ENCODE measurements at regions not wholly inside any gene's neighbourhood (a gene's known extent, or its start where the extent isn't known, plus 50 kb on each side); places are given as distances from the start of the nearest gene placed in this dataset.

DNA sequence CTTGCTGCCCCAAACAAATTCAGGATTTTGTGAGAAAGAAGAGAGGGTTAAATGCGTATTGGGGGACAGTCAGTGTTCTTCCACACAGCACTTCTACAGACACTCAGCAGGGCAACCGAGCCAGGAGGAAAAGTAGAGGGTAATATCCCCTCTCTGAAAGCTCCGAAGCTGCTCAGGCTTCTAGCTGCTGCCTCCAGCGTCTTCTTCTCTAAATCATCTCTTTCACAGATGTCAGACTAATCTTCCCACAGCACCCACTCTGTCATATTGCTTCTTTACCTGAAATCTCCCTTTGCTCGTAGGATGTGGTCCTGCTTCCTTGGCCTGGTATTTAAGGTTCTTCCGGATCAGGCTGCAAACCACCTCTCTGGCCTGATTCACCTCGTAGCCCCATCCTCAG is 117.6 kb upstream of the HAAO start:
- Histone ChIP-seq H3K9ac (ENCODE audit: low read depth, low read length) (no peak overlapping the region), H3K27me3 (ENCODE audit: control insufficient read depth, insufficient read depth, low read length) (no peaks in the 10 kb centered on the region), H3K4me1 (ENCODE audit: control insufficient read depth, insufficient read depth, low read length) (peaks cover 23% of the 10 kb centered on the region), H3K9me3 (replicated peaks; ENCODE audit: low read length) (no peaks in the 10 kb centered on the region), H3K4me2 (ENCODE audit: low read length) (no peak overlapping the region), H3K36me3 (ENCODE audit: insufficient read depth, low read length) (no peaks in the 10 kb centered on the region), H3K4me3 (ENCODE audit: low read length) (no peak overlapping the region)

DNA sequence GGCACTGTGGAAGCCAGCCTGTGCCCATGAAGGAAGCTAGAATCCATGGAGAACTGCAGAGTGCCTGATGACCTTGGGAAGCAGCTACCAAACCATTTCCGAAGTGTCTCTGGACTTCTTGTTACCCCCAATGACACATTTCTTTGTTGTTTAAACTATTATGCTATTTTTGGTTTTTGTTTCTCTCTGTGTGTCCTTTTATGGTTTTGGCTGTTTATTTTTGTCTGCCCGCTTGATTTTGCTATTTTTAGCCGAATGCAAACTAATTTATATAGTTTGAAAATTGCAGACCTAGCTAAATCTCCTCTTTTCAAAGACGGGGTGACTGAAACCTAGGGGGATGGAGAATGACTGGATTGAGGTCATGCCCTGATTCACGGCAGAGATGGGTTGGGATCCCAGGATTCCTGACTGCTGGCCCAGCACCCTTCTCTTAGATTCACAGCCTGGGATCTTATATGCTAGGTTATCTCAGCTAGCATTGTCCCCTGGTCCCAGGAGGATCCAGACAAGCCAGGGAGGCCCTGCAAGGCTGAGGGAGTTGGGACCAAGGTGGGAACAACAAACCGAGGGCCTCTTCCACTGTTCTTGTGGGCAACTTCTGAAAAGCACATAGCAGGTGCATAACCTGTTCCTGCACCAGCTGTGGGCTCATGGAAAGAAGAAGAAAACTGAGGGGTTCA is 116.3 kb upstream of the HAAO start:
- Histone ChIP-seq H3K27me3 (ENCODE audit: control insufficient read depth, insufficient read depth, low read length) (no peaks in the 10 kb centered on the region), H3K9me3 (replicated peaks; ENCODE audit: low read length) (no peaks in the 10 kb centered on the region), H3K4me1 (ENCODE audit: control insufficient read depth, insufficient read depth, low read length) (peaks cover 23% of the 10 kb centered on the region), H3K36me3 (ENCODE audit: insufficient read depth, low read length) (no peaks in the 10 kb centered on the region), H3K4me3 (ENCODE audit: low read length) (no peak overlapping the region), H3K4me2 (ENCODE audit: low read length) (no peak overlapping the region), H3K9ac (ENCODE audit: low read depth, low read length) (no peak overlapping the region)

DNA sequence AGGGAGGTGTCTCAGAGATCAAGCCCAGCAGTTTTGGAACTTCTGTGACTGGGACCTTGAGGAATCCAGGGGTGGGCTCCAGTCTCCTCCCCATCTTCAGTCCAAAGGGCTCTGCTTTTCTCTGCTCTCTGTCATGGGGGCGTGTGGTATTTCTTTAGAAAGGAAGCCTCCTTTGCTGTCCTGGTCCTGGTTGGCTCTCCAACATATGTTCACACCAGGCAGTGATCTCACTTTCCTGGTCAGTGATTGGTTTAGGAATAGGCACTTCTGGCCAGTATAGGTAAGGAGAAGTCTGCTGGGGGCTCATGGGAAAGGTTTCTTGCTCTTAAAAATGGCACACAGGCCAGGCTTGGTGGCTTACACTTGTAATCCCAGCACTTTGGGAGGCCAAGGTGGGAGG is 115.5 kb upstream of the HAAO start:
- Histone ChIP-seq H3K4me2 (ENCODE audit: low read length) (no peak overlapping the region), H3K4me3 (ENCODE audit: low read length) (no peak overlapping the region), H3K36me3 (ENCODE audit: insufficient read depth, low read length) (no peaks in the 10 kb centered on the region), H3K9me3 (replicated peaks; ENCODE audit: low read length) (no peaks in the 10 kb centered on the region), H3K4me1 (ENCODE audit: control insufficient read depth, insufficient read depth, low read length) (peaks cover 23% of the 10 kb centered on the region), H3K9ac (ENCODE audit: low read depth, low read length) (no peak overlapping the region), H3K27me3 (ENCODE audit: control insufficient read depth, insufficient read depth, low read length) (no peaks in the 10 kb centered on the region)

DNA sequence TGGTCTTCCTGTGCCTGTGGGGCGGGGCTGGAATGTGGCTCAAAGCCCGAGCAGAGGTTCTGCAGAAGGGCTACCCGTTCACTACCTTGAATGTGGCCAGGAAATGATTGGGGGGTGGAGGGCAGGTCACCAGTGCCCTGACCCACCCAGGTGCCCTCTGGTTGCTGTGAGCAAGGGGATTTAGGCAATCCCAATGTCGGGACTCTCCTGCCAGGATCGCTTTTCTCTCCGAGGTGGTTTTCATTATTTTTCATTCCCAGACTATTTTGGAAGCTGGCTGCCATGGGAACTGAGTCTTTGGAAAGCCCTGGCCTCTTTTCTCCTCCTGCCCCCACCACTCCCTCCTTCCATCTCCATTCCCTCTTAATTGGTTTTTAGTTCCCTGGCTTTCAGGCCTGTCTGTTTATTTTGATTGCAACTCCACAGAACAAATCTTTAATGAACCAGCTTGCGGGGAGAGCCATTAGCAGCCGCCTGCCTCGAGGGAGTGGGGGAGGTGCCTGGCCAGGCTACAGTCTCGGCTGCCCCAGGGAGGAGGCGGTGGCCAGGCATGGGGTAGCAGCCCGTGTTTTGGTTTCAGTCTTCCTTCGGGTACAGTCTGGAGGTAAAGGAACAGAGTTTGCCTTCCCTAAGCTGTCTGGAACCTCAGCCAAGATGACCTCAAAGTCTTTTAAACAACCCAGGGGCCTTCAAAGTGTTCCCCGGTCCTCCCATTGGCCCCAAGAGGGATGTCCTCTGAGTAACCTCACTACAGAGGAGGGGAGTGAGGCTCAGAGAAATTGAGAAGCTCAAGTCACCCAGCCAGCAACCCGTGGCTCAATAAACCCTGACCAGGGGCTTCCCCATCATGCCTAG is 114.4 kb upstream of the HAAO start:
- Histone ChIP-seq H3K4me1 (ENCODE audit: control insufficient read depth, insufficient read depth, low read length) (peaks cover 23% of the 10 kb centered on the region), H3K36me3 (ENCODE audit: insufficient read depth, low read length) (no peaks in the 10 kb centered on the region), H3K27me3 (ENCODE audit: control insufficient read depth, insufficient read depth, low read length) (no peaks in the 10 kb centered on the region), H3K4me3 (ENCODE audit: low read length) (no peak overlapping the region), H3K9ac (ENCODE audit: low read depth, low read length) (peak overlapping the region; percentile 57), H3K4me2 (ENCODE audit: low read length) (peak overlapping the region; percentile 53), H3K9me3 (replicated peaks; ENCODE audit: low read length) (no peaks in the 10 kb centered on the region)

DNA sequence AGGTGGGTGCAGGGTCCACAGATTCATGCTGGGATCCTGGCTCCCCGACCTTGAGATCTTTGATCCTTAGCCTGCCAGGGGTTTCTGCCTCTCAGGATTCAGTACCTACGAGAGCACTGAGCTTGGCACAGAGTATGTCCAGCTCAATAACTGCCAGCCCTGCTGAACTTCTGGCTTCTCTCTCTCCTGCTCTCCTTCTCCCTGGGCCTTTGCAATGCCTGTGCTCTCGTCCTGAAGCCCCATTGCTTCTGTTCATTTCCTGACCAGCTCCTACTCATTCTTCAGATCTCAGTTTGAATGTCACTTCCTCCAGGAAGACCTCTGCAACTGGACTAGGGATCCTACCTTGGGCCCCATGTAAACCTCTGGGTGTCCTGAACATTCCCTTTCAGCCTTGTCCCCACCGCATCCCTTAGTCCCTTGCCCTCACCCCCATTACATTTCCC is 113.8 kb upstream of the HAAO start:
- Histone ChIP-seq H3K4me1 (ENCODE audit: control insufficient read depth, insufficient read depth, low read length) (peaks cover 27% of the 10 kb centered on the region), H3K36me3 (ENCODE audit: insufficient read depth, low read length) (no peaks in the 10 kb centered on the region), H3K9me3 (replicated peaks; ENCODE audit: low read length) (no peaks in the 10 kb centered on the region), H3K9ac (ENCODE audit: low read depth, low read length) (peak overlapping the region; percentile 3), H3K4me3 (ENCODE audit: low read length) (no peak overlapping the region), H3K27me3 (ENCODE audit: control insufficient read depth, insufficient read depth, low read length) (no peaks in the 10 kb centered on the region), H3K4me2 (ENCODE audit: low read length) (peak overlapping the region; percentile 53)

DNA sequence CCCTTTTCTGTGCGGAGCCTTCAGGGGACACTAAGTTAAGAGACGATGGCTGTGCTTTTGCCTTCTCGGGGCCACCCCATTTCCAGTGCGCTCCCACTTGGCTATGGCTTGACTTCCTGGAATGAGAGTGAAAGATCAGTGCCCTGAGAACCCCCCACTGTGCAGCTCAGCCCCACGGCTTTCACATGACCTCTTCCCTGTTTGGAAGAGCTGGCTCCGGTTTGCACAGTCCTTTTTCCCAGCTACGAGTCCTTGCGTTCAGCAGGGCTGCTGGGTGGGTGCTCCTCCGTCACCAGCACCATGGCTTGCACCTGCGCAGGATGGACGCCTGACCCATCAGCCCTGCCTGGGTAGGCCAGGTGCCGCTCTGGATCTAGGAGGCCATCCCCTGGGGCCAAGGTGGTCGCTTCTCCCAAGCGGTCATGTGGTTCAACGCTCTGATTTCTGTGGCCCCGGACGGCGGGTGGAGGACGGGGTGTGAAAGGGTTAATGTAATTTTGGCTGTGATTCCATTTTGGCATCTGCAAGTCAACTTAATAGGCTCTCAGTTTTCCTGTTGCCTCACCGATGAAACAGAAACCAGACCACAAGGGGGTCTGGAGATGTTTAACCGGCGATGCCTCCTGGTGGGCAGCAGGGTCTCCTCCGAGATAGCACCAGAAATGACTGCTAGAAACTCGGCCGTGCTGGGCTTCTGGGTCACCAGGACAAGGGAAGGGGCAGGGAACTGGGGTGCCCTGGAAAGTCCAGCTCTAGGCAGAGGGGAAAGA is 113.1 kb upstream of the HAAO start:
- H3K4me2 ChIP-seq (ENCODE audit: low read length), result no peak overlapping the region

DNA sequence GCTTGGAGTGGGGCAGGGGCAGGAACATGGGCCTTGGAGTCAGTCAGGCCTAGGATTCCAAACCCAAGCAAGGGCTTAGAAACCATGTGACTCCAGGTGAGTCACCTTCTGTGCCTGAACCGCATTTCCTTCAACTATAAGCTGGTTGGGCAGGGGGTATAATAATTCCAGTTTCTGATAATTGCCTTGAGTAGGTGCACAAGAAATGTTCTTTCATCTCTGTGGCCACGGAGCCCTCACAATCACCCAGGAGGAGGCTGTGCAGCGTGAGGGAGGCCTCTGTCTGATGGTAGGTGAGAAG is 112.1 kb upstream of the HAAO start:
- no peak overlapping the region for H3K4me3 ChIP-seq (ENCODE audit: low read length)
- no peaks in the 10 kb centered on the region for H3K27me3 ChIP-seq (ENCODE audit: control insufficient read depth, insufficient read depth, low read length)
- H3K4me1 ChIP-seq (ENCODE audit: control insufficient read depth, insufficient read depth, low read length), result peaks cover 30% of the 10 kb centered on the region
- H3K9me3 ChIP-seq (replicated peaks; ENCODE audit: low read length), result no peaks in the 10 kb centered on the region
- H3K4me2 ChIP-seq (ENCODE audit: low read length), result no peak overlapping the region
- H3K36me3 ChIP-seq (ENCODE audit: insufficient read depth, low read length), result no peaks in the 10 kb centered on the region
- no peak overlapping the region for H3K9ac ChIP-seq (ENCODE audit: low read depth, low read length)

More for the DNA sequence above, 113.1 kb upstream of the HAAO start:
- H3K4me3 ChIP-seq (ENCODE audit: low read length), result no peak overlapping the region
- H3K9ac ChIP-seq (ENCODE audit: low read depth, low read length), result no peak overlapping the region
- no peaks in the 10 kb centered on the region for H3K9me3 ChIP-seq (replicated peaks; ENCODE audit: low read length)
- peaks cover 30% of the 10 kb centered on the region for H3K4me1 ChIP-seq (ENCODE audit: control insufficient read depth, insufficient read depth, low read length)
- no peaks in the 10 kb centered on the region for H3K36me3 ChIP-seq (ENCODE audit: insufficient read depth, low read length)
- no peaks in the 10 kb centered on the region for H3K27me3 ChIP-seq (ENCODE audit: control insufficient read depth, insufficient read depth, low read length)

DNA sequence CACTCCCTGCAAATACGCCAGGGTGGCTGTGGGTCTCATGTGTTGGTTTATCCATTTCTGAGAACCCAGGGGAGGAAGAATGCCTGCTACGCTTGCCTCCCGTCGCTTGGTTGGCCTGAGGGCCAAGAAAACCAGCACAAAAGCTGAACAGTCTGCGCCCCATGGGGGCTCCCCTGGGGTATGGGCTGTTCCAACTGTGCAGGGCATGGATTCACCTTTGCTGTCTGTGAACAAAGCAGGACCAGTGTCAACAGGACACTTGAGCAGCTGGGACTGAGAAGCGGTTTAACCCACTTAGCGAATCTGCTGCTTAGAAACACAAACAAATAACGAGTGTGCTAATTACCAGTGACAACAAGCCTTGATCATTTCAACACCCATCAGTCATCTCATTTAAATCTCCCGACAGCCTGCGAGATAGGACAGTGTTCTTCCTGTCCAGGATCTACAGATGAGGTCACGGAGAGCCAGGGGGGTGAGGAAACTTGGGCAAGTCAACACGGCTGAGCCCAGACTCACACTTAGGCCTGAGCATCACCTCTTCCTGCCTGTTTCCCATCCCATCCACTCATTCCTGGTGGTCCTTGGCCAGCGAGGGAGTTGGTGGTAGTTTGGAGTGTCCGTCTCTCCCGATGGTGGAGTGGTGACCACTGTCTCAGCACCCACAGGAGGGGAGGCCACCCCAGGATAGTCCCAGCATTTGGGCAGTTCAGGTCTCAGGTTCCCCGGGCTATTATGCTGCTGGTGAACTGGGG is 111.6 kb upstream of the HAAO start:
- no peak overlapping the region for H3K4me2 ChIP-seq (ENCODE audit: low read length)

DNA sequence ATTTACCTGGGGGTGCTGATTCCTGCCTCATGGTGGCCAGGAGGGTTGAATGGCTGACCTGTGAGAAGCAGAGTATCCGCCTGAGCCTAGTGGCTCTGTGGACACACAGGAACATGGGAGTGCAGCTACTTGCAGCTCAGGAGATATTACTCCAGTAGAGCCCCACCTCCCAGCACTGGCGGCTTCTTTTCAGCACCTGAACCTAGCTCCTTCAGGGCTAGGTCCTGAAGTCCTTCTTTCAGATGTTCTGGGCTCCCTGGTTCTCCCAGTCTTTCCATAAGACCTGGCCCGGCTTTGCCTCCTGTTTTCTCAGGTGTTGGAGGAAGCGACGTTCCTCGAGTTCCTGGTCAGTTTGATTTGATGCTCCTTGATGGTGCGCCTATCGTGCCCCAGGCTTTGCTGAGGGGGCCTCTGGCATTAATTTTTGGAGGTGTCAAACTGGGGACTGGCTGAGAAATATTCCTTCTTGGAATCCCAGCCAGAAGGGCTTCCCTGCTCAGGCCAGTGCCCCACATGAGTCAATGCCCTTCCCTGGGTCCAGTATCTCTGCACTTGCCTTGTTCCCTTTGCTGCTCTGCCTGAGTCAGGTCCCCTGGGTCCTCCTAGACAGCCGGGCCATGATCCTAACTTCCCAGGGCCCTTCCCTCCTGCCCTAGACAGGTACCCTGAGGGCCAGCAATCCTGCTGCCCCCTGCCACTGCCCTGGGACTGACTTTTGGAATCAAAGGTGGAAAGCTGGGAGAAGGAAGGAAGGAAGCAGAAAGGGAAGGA is 110.7 kb upstream of the HAAO start:
- H3K27me3 ChIP-seq (ENCODE audit: control insufficient read depth, insufficient read depth, low read length), result no peaks in the 10 kb centered on the region

More for the DNA sequence above, 111.6 kb upstream of the HAAO start:
- H3K4me3 ChIP-seq (ENCODE audit: low read length), result no peak overlapping the region
- no peaks in the 10 kb centered on the region for H3K36me3 ChIP-seq (ENCODE audit: insufficient read depth, low read length)
- H3K4me1 ChIP-seq (ENCODE audit: control insufficient read depth, insufficient read depth, low read length), result peaks cover 30% of the 10 kb centered on the region
- H3K9me3 ChIP-seq (replicated peaks; ENCODE audit: low read length), result no peaks in the 10 kb centered on the region
- H3K9ac ChIP-seq (ENCODE audit: low read depth, low read length), result no peak overlapping the region
- H3K27me3 ChIP-seq (ENCODE audit: control insufficient read depth, insufficient read depth, low read length), result no peaks in the 10 kb centered on the region

DNA sequence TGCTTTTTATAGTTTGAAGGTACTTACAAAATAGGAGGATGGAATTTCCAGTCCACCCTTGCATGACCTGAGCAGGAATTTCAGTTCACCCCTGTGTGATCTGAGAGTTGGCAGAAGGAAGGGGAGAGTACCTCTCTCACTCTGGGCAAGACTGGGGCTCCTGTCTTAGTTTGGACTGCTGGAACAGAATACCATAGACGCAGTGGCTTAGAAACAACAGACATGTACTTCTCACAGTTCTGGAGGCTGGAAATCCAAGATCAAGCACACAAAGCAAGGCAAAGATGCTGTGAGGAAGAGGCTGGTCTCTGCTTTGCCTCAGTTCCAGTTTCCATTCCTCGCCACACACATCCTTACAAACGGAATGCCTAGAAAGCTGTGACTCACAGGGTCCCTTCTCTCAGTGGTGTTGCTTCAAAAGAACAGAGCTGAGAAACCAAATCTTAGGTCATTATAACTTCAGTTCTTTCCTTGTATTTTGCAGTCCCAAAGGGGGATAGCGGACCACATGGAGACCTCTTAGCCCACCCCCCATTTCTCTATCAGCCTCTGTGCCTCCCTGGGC is 108.8 kb upstream of the HAAO start:
- H3K27me3 ChIP-seq (ENCODE audit: control insufficient read depth, insufficient read depth, low read length), result no peaks in the 10 kb centered on the region
- no peak overlapping the region for H3K4me3 ChIP-seq (ENCODE audit: low read length)
- no peak overlapping the region for H3K9ac ChIP-seq (ENCODE audit: low read depth, low read length)
- no peaks in the 10 kb centered on the region for H3K9me3 ChIP-seq (replicated peaks; ENCODE audit: low read length)
- H3K4me2 ChIP-seq (ENCODE audit: low read length), result no peak overlapping the region
- H3K36me3 ChIP-seq (ENCODE audit: insufficient read depth, low read length), result no peaks in the 10 kb centered on the region
- peaks cover 23% of the 10 kb centered on the region for H3K4me1 ChIP-seq (ENCODE audit: control insufficient read depth, insufficient read depth, low read length)

More for the DNA sequence above, 110.7 kb upstream of the HAAO start:
- H3K9me3 ChIP-seq (replicated peaks; ENCODE audit: low read length), result no peaks in the 10 kb centered on the region
- H3K9ac ChIP-seq (ENCODE audit: low read depth, low read length), result no peak overlapping the region
- no peak overlapping the region for H3K4me2 ChIP-seq (ENCODE audit: low read length)
- H3K36me3 ChIP-seq (ENCODE audit: insufficient read depth, low read length), result no peaks in the 10 kb centered on the region
- H3K4me1 ChIP-seq (ENCODE audit: control insufficient read depth, insufficient read depth, low read length), result peaks cover 30% of the 10 kb centered on the region
- no peak overlapping the region for H3K4me3 ChIP-seq (ENCODE audit: low read length)
